Renal cortical epithelial cell (primary cell): ENCODE measurements at regions not wholly inside any gene's neighbourhood (a gene's known extent, or its start where the extent isn't known, plus 50 kb on each side); places are given as distances from the start of the nearest gene placed in this dataset.

Experiments
- DNase-seq: peaks from one replicate; pipeline ENCODE4 v3.0.0-alpha.2; 2011; ENCODE audit warnings: low read depth

GRCh38 chr6:54640911-54641310, 205.7 kb upstream of the FAM83B start:
- DNase-seq: no peak

- peak; percentile 2 for DNase-seq
Observed at GRCh38 chr6:54646069-54646950, 200.3 kb upstream of the FAM83B start.

GRCh38 chr6:54646951-54647664, 199.5 kb upstream of the FAM83B start:
- DNase-seq: no peak

- peak; percentile 85 for DNase-seq
Observed at GRCh38 chr6:54654381-54654780, 192.2 kb upstream of the FAM83B start.

GRCh38 chr6:54655162-54655561, 191.4 kb upstream of the FAM83B start:
- DNase-seq: peak; percentile 80

- DNase-seq: no peak
Observed at GRCh38 chr6:54665278-54665677, 181.3 kb upstream of the FAM83B start.

GRCh38 chr6:54680531-54680930, 166.0 kb upstream of the FAM83B start:
- no peak for DNase-seq

GRCh38 chr6:54681267-54681666, 165.3 kb upstream of the FAM83B start:
- DNase-seq: no peak

- peak; percentile 79 for DNase-seq
Observed at GRCh38 chr6:54681987-54682386, 164.6 kb upstream of the FAM83B start.

GRCh38 chr6:54689620-54690019, 157.0 kb upstream of the FAM83B start:
- DNase-seq: no peak

GRCh38 chr6:54690596-54690995, 156.0 kb upstream of the FAM83B start:
- no peak for DNase-seq

GRCh38 chr6:54694928-54695532, 151.5 kb upstream of the FAM83B start:
- no peak for DNase-seq

GRCh38 chr6:54695815-54696214, 150.8 kb upstream of the FAM83B start:
- DNase-seq: no peak

- no peak for DNase-seq
Observed at GRCh38 chr6:54697424-54697823, 149.1 kb upstream of the FAM83B start.

- peak; percentile 17 for DNase-seq
Observed at GRCh38 chr6:54698974-54699373, 147.6 kb upstream of the FAM83B start.

- peak; percentile 42 for DNase-seq
Observed at GRCh38 chr6:54700158-54700557, 146.4 kb upstream of the FAM83B start.

- DNase-seq: no peak
Observed at GRCh38 chr6:54702772-54703171, 143.8 kb upstream of the FAM83B start.

GRCh38 chr6:54706391-54706790, 140.2 kb upstream of the FAM83B start:
- no peak for DNase-seq

GRCh38 chr6:54706844-54707605, 139.5 kb upstream of the FAM83B start:
- no peak for DNase-seq

- no peak for DNase-seq
Observed at GRCh38 chr6:54710456-54710855, 136.1 kb upstream of the FAM83B start.

- DNase-seq: no peak
Observed at GRCh38 chr6:54716010-54716409, 130.6 kb upstream of the FAM83B start.

- DNase-seq: no peak
Observed at GRCh38 chr6:54716877-54717276, 129.7 kb upstream of the FAM83B start.
